ENCODE measurements at regions not wholly inside any gene's neighbourhood (a gene's known extent, or its start where the extent isn't known, plus 50 kb on each side); places are given as distances from the start of the nearest gene placed in this dataset.

DNA sequence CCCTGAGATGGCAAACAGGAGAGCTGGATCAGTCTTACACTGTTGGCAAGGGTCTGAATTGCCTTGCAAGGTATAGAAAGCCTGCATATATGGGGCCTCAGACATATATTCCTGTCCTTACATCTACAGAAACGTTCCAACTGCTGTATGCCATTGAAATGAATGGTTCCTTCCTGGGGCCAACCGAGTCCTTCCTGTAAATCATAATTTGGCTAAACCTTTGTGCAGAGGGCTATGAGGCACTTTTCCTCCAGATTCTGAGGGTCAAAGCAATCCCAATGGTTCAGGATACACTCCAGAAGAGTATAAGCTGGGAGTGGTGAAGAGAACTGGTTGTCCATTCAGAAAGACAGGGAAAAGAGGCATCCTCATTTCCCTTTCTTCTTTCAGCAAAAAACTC is 190.5 kb downstream of the PTPRC start:
- TF ChIP-seq POLR2A (IDR thresholded peaks at IDR 0.05; ENCODE audit: low read depth) = no peak
- TF ChIP-seq, protein P1, sequence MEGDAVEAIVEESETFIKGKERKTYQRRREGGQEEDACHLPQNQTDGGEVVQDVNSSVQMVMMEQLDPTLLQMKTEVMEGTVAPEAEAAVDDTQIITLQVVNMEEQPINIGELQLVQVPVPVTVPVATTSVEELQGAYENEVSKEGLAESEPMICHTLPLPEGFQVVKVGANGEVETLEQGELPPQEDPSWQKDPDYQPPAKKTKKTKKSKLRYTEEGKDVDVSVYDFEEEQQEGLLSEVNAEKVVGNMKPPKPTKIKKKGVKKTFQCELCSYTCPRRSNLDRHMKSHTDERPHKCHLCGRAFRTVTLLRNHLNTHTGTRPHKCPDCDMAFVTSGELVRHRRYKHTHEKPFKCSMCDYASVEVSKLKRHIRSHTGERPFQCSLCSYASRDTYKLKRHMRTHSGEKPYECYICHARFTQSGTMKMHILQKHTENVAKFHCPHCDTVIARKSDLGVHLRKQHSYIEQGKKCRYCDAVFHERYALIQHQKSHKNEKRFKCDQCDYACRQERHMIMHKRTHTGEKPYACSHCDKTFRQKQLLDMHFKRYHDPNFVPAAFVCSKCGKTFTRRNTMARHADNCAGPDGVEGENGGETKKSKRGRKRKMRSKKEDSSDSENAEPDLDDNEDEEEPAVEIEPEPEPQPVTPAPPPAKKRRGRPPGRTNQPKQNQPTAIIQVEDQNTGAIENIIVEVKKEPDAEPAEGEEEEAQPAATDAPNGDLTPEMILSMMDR (IDR thresholded peaks at IDR 0.05) = no peak
- TF ChIP-seq POLR2AphosphoS5 (IDR thresholded peaks at IDR 0.05) = no peak
